ENCODE measurements at regions not wholly inside any gene's neighbourhood (a gene's known extent, or its start where the extent isn't known, plus 50 kb on each side); places are given as distances from the start of the nearest gene placed in this dataset.

DNA sequence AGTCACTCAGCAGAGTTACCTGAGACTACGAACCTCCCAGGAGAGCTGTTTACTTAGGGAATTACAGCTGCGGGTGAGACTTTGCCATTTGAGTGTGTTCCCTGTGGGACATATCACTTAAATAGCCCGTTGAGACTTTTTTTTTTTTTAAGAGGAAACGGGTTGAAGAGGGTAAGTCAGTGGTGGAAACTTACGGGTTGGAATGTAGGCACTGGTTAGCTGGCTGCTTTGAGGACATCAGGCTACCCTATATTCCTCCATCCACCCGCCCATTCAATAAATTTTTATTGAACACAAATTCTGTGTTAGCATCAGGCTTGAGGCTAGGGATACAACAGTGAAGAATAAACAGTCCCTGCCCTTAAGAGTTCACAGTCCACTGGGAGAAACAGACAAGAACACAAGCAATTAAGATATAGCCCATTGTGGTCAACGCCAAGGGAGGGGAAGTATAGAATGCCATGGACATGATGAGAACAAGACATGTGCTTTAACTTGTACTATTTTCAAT is 88.1 kb upstream of the CPSF6 start:
- TF ChIP-seq CTCF (IDR thresholded peaks at IDR 0.05) = no peak
- TF ChIP-seq POLR2A (IDR thresholded peaks at IDR 0.05; ENCODE audit: low read depth) = no peak

Data from esophagus muscularis mucosa (tissue), 3 donors.